Hepatocyte (in vitro differentiated cells): ENCODE measurements at regions not wholly inside any gene's neighbourhood (a gene's known extent, or its start where the extent isn't known, plus 50 kb on each side); places are given as distances from the start of the nearest gene placed in this dataset.

Experiments
- CTCF ChIP-seq: fragments of 200-600 bp; sonication (generic); IDR thresholded peaks from 2 replicates; pipeline ENCODE4 v1.5.1; 2016; ENCODE audit warnings: antibody characterized with exemption, mild to moderate bottlenecking; ENCODE audit not compliant: poor library complexity
- EZH2 ChIP-seq: fragments of 200-600 bp; sonication (generic); IDR thresholded peaks from 2 replicates; pipeline ENCODE4 v1.6.1; 2016; ENCODE audit warnings: antibody characterized with exemption, mild to moderate bottlenecking, borderline replicate concordance
- EZH2phosphoT487 ChIP-seq: fragments of 200-600 bp; sonication (generic); IDR thresholded peaks from one replicate; pipeline ENCODE4 v1.6.1; 2018; ENCODE audit warnings: antibody characterized with exemption, mild to moderate bottlenecking, low read depth, moderate library complexity; ENCODE audit not compliant: unreplicated experiment, severe bottlenecking

- TF ChIP-seq CTCF (no peak), EZH2 (no peak), EZH2phosphoT487 (no peak)
Observed at GRCh38 chr5:142403583-142403982, 78.8 kb upstream of the SPRY4 start.
